ENCODE measurements at regions not wholly inside any gene's neighbourhood (a gene's known extent, or its start where the extent isn't known, plus 50 kb on each side); places are given as distances from the start of the nearest gene placed in this dataset.

GRCh38 chr12:97027482-97027881, 120.4 kb downstream of the NEDD1 start:
- no peak for TF ChIP-seq CTCF (IDR thresholded peaks at IDR 0.05; ENCODE audit: low read length)
- TF ChIP-seq EZH2 (IDR thresholded peaks at IDR 0.05; ENCODE audit: borderline replicate concordance, low read length) = no peak
